ENCODE measurements at regions not wholly inside any gene's neighbourhood (a gene's known extent, or its start where the extent isn't known, plus 50 kb on each side); places are given as distances from the start of the nearest gene placed in this dataset.
"Not testable (repeated sequence)": the region's sequence is repeated elsewhere in the genome, so short reads cannot be mapped to it uniquely, and the experiment has no call there.

- DNase-seq, result no peak
Observed at GRCh38 chr1:204782118-204782700, 88.5 kb upstream of the NFASC start.

DNA sequence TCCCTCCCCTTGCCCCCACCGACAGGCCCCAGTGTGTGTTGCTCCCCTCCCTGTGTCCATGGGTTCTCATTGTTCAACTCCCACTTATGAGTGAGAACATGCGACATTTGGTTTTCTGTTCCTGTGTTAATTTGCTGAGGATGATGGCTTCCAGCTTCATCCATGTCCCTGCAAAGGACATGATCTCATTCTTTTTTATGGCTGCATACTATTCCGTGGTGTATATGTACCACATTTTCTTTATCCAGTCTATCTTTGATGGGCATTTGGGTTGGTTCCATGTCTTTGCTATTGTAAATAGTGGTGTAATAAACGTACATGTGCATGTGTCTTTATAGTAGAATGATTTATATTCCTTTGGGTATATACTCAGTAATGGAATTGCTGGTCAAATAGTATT, 85.6 kb upstream of the NFASC start:
- not testable (repeated sequence) for DNase-seq

GRCh38 chr1:204788470-204788869, 82.2 kb upstream of the NFASC start:
- DNase-seq, result no peak

DNA sequence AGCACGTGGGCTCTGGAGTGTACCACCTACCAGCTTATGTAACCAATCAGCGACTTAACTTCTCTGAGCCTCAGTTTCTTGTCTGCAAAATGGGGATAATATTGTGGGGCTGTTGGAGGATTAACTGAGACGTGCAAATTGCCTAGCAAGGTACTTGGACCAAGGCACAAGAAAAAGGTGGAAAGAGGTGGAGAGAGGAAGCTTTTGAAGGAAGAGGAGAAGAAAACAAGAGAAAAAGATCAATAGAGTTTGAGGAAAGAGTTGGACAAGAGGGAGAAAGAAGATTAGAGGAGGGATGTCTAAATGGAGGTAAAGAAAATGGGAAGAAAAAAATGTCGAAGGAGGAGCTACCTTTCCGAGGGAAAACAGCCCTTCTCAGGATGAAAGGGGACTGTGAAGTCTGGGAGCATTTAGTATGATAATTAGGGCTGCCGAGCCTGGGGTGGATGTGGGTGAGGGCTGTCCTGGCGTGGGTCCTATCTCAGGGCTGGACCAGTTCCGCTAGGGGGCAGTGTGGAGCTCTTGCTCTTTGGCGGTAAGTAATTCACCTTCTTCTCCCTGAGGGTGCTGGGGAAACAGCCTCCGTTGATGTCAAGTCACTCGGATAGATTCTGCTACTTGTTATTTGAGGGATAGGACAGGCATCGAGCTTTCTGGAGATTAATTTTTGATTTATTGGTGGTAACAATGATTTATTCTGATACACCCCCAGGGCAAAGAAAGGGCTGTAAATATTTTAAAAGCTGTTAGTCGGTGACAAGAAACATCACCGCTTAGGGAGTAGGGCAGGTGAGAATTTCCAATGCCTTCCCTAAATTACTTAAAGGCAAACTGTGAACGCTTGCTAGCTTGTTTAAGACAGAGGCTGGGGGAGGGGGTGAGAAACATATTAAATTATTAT, 79.0 kb upstream of the NFASC start:
- no peak for DNase-seq

- DNase-seq, result no peak
Observed at GRCh38 chr1:204792354-204792692, 78.3 kb upstream of the NFASC start.

DNA sequence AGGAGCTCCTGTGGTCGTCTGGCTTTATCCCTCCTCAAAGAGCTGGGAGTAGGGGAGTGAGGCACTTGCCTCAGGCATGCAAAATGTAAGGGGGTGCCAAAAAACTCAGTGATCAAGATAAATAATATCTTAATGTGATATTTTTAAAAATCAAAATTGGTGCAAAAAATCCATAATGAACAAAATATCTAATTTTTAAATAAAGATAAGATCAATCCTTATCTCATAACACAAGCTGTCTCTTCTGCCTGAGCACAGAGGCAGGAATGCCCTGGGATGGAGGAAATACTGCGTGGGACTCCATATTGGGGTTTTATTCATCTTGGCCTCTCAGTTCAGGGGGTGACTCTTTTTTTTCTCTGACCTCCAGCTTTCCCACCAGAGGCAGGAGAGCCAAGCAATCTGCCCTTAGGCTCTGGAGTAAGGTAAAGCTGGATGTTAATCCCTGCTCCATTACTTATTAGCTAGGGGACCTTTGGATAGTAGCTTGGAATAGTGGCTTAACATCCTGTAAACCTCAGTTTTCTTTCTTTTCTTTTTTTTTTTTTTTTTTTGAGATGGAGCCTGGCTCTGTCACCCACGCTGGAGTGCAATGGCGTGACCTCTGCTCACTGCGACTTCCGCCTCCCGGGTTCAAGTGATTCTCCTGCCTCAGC, 77.3 kb upstream of the NFASC start:
- no peak for DNase-seq

DNA sequence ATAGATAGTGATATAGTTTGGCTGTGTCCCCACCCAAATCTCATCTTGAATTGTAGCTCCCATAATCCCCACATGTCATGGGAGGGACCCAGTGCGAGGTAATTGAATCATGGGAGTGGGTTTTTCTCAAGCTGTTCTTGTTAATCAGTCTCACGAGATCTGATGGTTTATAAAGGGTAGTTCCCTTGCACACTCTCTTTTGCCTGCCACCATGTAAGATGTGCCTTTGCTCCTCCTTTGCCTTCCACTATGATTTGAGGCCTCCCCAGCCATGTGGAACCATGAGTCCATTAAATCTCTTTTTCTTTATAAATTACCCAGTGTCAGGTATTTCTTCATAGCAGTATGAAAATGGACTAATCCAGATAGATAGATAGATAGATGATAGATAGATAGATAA, 73.8 kb upstream of the NFASC start:
- not testable (repeated sequence) for DNase-seq

DNA sequence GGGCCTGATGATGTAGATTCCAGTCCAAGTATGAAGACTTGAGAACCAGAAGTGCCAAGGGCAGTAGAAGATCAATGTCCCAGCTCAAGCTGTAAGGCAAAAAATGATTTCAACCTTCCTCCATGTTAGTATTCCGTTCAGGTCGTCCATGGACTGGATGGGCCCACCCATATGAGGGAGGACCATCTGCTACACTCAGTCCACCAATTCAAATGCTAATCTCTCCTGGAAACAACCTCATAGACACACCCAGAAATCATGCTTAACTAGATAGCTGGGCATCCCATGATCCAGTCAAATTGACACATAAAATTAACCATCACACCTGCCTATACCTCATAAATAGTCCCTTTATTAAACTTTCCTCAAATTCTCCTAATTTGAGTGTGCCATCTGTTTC, 73.3 kb upstream of the NFASC start:
- DNase-seq, result no peak

DNA sequence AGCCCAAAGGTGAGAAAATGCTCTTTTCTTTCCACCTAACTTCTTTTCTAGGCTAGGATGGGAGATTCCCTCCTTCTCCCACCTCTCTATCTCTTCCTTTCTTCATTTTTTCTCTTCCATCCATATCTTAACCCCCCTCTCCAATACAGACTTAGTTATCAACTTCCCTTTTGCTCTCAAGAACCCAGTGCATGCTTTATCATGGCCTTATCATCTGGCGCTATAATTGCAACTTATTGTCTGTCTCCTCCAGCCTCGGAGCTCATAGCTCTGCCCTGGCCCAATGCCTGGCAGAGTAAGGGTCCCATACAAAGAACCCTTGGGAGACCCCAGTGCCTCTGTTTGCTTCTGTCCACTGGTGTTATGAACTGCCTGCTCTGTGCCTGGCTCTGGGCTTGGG, 71.0 kb upstream of the NFASC start:
- no peak for DNase-seq

DNA sequence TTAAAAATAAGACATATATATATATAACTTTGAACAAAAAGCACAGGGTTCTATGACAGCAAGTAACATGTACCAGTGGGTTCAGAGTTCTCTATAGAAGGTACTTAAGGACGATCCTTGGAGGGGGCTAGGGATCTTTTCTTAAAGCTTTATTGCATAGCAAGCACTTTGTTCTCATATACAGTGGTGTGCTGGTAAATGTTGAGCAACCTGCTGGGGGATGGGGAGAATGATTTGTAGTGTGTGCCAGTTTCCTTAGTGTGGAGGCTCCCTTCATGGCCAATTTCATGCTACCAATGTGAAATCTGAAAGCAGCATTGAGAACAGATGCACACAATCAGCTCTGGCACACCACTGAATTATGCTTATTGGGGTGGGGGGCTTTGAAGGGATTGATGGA, 69.5 kb upstream of the NFASC start:
- no peak for DNase-seq

DNA sequence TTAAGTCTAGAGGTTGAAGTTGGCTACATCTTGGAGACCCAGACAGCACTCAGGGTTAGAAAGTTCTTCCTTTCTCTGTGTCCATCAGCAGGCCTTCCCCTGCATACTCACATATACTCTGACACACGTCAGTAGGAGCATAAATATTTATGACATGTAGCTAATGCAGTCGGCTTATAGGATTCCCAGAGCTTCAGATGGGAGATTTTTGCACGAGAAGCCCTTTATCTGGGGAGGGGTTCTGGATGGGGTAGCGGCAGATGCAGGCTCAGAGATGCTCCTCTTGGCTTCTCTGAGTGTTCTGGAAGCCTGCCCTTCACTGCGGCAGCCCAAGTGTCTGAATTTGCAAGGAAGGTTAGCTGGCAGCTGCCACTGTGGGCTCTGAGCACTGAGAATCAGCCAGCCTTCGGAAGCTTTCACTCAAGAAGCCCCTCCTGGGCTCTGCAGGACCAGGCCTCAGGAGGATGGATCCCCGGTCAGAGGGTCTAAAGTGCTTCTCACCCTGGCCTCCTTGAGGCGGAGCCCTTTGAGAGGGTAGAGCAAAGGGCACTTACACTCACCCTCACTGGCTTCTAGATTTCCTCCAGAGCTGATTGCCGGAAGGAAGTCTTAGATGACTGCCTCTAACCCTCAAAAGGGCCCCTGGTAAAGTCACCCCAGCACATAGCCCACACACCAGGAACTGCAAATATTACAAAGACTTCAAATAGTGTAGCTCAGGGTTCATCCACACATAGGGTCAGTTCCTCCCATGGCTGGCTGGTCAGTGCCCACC, 68.1 kb upstream of the NFASC start:
- no peak for DNase-seq

DNA sequence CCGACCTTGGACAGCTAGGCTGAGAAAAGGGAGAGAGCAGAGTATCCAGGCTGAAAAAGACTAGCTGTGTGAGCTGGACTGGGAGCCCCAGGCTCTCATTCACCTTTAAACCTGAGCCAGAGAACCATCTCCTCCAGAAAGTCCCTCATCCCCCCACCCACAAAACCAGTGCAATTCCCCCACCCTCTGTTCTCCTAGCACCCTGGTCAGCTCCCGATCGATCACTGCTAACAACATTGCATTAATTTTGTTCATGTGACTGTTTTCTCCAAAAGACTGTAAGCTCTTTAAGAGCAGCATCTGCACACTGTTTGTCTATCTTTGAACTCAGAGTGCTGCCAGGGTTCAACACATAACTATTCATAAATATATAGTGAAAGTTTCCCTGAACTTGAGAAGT, 67.1 kb upstream of the NFASC start:
- DNase-seq, result no peak

GRCh38 chr1:204806943-204807687, 63.5 kb upstream of the NFASC start:
- peak; percentile 57 for DNase-seq

DNA sequence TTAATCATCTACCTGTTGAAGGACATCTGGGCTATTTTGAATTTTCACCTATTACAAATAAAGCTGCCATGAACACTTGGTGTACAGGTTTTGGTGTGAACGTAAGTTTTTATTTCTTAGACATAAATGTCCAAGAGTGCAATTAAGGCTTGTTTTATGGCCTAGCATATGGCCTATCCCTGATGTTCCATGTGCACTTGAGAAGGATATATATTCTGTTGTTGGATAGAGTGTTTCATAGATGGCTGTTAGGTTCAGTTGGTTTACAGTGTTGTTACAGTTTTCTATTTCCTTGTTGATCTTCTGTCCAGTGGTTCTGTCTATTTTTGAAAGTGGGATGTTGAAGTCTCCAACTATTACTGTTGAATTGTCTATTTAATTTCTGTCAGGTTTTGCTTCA, 61.2 kb upstream of the NFASC start:
- no peak for DNase-seq

- DNase-seq, result no peak
Observed at GRCh38 chr1:204812842-204813241, 57.8 kb upstream of the NFASC start.

DNA sequence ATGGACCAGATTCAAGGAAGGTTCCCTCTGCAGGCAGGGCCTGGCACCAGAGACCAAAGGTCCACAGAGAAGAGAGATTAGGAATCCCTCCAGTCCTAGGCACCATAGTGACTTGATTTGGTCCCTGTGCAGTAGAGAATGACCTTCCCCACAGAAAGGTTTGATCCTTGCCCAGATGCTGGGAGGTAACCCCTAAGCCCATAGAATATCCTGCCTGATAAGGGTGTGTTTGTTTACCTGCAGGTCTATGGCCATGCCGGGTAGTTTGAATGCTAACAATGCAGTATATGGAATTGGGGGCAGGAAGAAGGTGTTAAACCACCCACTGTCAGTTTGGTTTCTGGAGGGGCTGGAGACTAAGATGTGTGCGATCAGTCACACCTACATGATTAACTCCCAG, 57.1 kb upstream of the NFASC start:
- DNase-seq, result no peak

DNA sequence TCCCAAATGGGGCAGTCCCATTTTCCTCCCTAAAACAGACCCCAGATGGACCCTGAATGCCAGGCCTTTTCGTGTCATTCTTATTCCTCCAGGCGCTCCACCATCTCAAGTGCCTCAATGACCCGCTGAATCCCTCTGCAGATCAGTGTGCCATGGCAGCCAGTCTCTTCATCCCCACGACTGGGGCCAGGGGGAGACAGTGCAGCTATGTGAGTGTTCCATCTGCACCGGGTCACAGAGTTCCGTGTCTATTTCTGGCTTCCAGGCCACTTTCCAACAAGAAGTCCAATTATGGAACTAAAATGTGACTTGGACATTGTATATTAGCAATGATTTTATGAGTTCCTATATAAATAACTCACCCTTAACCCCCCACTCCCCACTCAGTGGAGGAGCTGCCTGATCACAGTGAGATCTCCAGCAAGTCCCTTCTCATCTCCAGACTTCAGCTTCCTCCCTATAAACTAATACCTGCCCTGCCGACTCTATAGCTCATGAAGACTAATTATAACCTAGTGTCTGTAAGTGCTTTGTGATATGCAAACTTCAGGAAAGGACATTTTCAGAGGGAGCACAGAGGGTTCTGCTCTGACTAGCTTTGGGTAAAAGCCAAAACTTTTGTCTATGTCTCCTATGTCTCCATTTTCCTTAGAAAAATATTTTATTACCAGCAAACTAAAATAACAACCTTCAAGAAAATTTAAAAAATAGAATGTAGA, 56.3 kb upstream of the NFASC start:
- DNase-seq, result no peak

- DNase-seq, result no peak
Observed at GRCh38 chr1:204817341-204817740, 53.3 kb upstream of the NFASC start.

GRCh38 chr1:204818998-204819397, 51.7 kb upstream of the NFASC start:
- DNase-seq, result no peak

- DNase-seq, result no peak
Observed at GRCh38 chr1:204819495-204819894, 51.2 kb upstream of the NFASC start.
